SK-N-SH treated with all-trans-retinoic acid at 6 μM for 48 hours (cell line): ENCODE measurements at regions not wholly inside any gene's neighbourhood (a gene's known extent, or its start where the extent isn't known, plus 50 kb on each side); places are given as distances from the start of the nearest gene placed in this dataset.

Source experiments
- ATAC-seq: fragments of 200-7000 bp; cut with Tn5 transposase; 3 replicates; pipeline ENCODE4 v1.9.1; 2020; ENCODE audit warnings: mild to moderate bottlenecking, moderate library complexity
- BACH2 ChIP-seq: fragments of 250-450 bp; sonication (Bioruptor Pico); IDR thresholded peaks from 2 replicates; pipeline ENCODE4 v1.9.0; 2021; ENCODE audit warnings: mild to moderate bottlenecking, borderline replicate concordance
- CSRNP3 ChIP-seq: fragments of 250-450 bp; sonication (Bioruptor Pico); IDR thresholded peaks from 2 replicates; pipeline ENCODE4 v1.5.1; 2021; ENCODE audit warnings: mild to moderate bottlenecking, moderate library complexity
- GLIS3 ChIP-seq: fragments of 250-450 bp; sonication (Bioruptor Pico); IDR thresholded peaks from 2 replicates; pipeline ENCODE4 v1.5.0; 2020; ENCODE audit warnings: mild to moderate bottlenecking, moderate library complexity
- PATZ1 ChIP-seq: fragments of 250-450 bp; sonication (Bioruptor Pico); IDR thresholded peaks from 2 replicates; pipeline ENCODE4 v1.8.0; 2020; ENCODE audit warnings: mild to moderate bottlenecking, moderate library complexity, borderline replicate concordance
- POU6F1 ChIP-seq: fragments of 250-450 bp; sonication (Bioruptor Pico); IDR thresholded peaks from 2 replicates; pipeline ENCODE4 v1.8.0; 2021; ENCODE audit warnings: low read depth, mild to moderate bottlenecking, moderate library complexity, borderline replicate concordance
- RARB ChIP-seq: fragments of 250-450 bp; sonication (Bioruptor Pico); IDR thresholded peaks from 2 replicates; pipeline ENCODE4 v1.8.0; 2021; ENCODE audit warnings: mild to moderate bottlenecking, moderate library complexity
- SNAI2 ChIP-seq: fragments of 250-450 bp; sonication (Bioruptor Pico); IDR thresholded peaks from 2 replicates; pipeline ENCODE4 v1.5.0; 2020; ENCODE audit warnings: mild to moderate bottlenecking, moderate library complexity
- TOX ChIP-seq: fragments of 250-450 bp; sonication (Bioruptor Pico); IDR thresholded peaks from 2 replicates; pipeline ENCODE4 v1.8.0; 2021; ENCODE audit warnings: mild to moderate bottlenecking, moderate library complexity, borderline replicate concordance
- TSHZ2 ChIP-seq: fragments of 250-450 bp; sonication (Bioruptor Pico); IDR thresholded peaks from 2 replicates; pipeline ENCODE4 v1.5.0; 2020; ENCODE audit warnings: mild to moderate bottlenecking, moderate library complexity
- ZC3H10 ChIP-seq: fragments of 250-450 bp; sonication (Bioruptor Pico); IDR thresholded peaks from 2 replicates; pipeline ENCODE4 v1.5.1; 2021; ENCODE audit warnings: mild to moderate bottlenecking, moderate library complexity
- ZNF565 ChIP-seq: fragments of 450-650 bp; formaldehyde crosslinking; conservative IDR thresholded peaks from 2 replicates; pipeline ENCODE4 v1.5.0; 2020; ENCODE audit warnings: low read depth, mild to moderate bottlenecking, moderate library complexity
- ZNF70 ChIP-seq: fragments of 450-650 bp; formaldehyde crosslinking; IDR thresholded peaks from 2 replicates; pipeline ENCODE4 v1.5.0; 2020; ENCODE audit warnings: mild to moderate bottlenecking, moderate library complexity

GRCh38 chrX:69264158-69264581 lies 98.9 kb upstream of the PJA1 start:
- ATAC-seq: no peak
- TF ChIP-seq SNAI2 (no peak), PATZ1 (CRISPR knock-in tag) (no peak), CSRNP3 (no peak), ZNF70 (CRISPR knock-in tag) (no peak), POU6F1 (no peak), TOX (CRISPR knock-in tag) (no peak), BACH2 (CRISPR knock-in tag) (no peak), GLIS3 (no peak)

GRCh38 chrX:69263251-69263820 lies 98.1 kb upstream of the PJA1 start:
- no peak for ATAC-seq

More at GRCh38 chrX:69263251-69263820, 98.1 kb upstream of the PJA1 start:
- TF ChIP-seq TSHZ2 (CRISPR knock-in tag) (no peak), ZC3H10 (CRISPR knock-in tag) (no peak), PATZ1 (CRISPR knock-in tag) (no peak), SNAI2 (no peak), POU6F1 (no peak), RARB (no peak), TOX (CRISPR knock-in tag) (no peak), ZNF565 (CRISPR knock-in tag) (no peak)
